Astrocyte (in vitro differentiated cells and primary cell): ENCODE measurements at regions not wholly inside any gene's neighbourhood (a gene's known extent, or its start where the extent isn't known, plus 50 kb on each side); places are given as distances from the start of the nearest gene placed in this dataset.

ENCODE experiments used
- DNase-seq: peaks from one replicate; pipeline ENCODE4 v3.0.0-alpha.2; 2010; ENCODE audit warnings: low read depth
- FAIRE-seq: peaks from 2 replicates; lab custom pipeline; 2011; peaks lifted over from hg19 to GRCh38; lab: Jason Lieb, UNC
- H2AFZ ChIP-seq: 2 replicates; pipeline ENCODE4 v1.6.0; 2012; ENCODE audit warnings: low read depth, low read length, inconsistent platforms
- H3K27ac ChIP-seq: 2 replicates; pipeline ENCODE4 v1.5.1; 2011; ENCODE audit warnings: low read depth, low read length, inconsistent platforms
- H3K27me3 ChIP-seq: 2 replicates; pipeline ENCODE4 v1.6.0; 2011; ENCODE audit warnings: low read length, inconsistent platforms; ENCODE audit not compliant: insufficient read depth
- H3K36me3 ChIP-seq: 2 replicates; pipeline ENCODE4 v1.5.1; 2011; ENCODE audit warnings: low read length, inconsistent platforms; ENCODE audit not compliant: insufficient read depth
- H3K4me1 ChIP-seq: 2 replicates; pipeline ENCODE4 v1.5.1; 2011; ENCODE audit warnings: low read length, inconsistent platforms; ENCODE audit not compliant: insufficient read depth
- H3K4me2 ChIP-seq: 2 replicates; pipeline ENCODE4 v1.6.0; 2012; ENCODE audit warnings: low read length, inconsistent platforms
- H3K4me3 ChIP-seq: 2 replicates; pipeline ENCODE4 v1.5.1; 2011; ENCODE audit warnings: low read depth, mild to moderate bottlenecking, low read length, inconsistent platforms; ENCODE audit not compliant: insufficient read depth
- H3K79me2 ChIP-seq: 2 replicates; pipeline ENCODE4 v1.6.0; 2012; ENCODE audit warnings: mild to moderate bottlenecking, low read length, inconsistent platforms; ENCODE audit not compliant: insufficient read depth
- H3K9ac ChIP-seq: 2 replicates; pipeline ENCODE4 v1.6.0; 2012; ENCODE audit warnings: mild to moderate bottlenecking, low read length, inconsistent platforms
- H3K9me3 ChIP-seq: 2 replicates; pipeline ENCODE4 v1.5.1; 2012; ENCODE audit warnings: low read depth, mild to moderate bottlenecking, low read length, inconsistent platforms; ENCODE audit not compliant: insufficient read depth
- H4K20me1 ChIP-seq: 2 replicates; pipeline ENCODE4 v1.6.0; 2012; ENCODE audit warnings: low read length, inconsistent platforms; ENCODE audit not compliant: insufficient read depth
- H3K27ac Mint-ChIP-seq: one replicate; pipeline ENCODE4 v1.8.0; 2021; ENCODE audit warnings: mild to moderate bottlenecking, mixed read lengths; ENCODE audit not compliant: unreplicated experiment
- H3K27me3 Mint-ChIP-seq: one replicate; pipeline ENCODE4 v1.8.0; 2021; ENCODE audit warnings: low read depth, mixed read lengths; ENCODE audit not compliant: unreplicated experiment
- H3K36me3 Mint-ChIP-seq: one replicate; pipeline ENCODE4 v1.8.0; 2021; ENCODE audit warnings: low read depth, mixed read lengths; ENCODE audit not compliant: unreplicated experiment
- H3K4me1 Mint-ChIP-seq: one replicate; pipeline ENCODE4 v1.8.0; 2021; ENCODE audit warnings: low read depth, mixed read lengths; ENCODE audit not compliant: unreplicated experiment
- H3K4me3 Mint-ChIP-seq: one replicate; pipeline ENCODE4 v1.8.0; 2021; ENCODE audit warnings: mild to moderate bottlenecking, moderate library complexity, mixed read lengths; ENCODE audit not compliant: unreplicated experiment
- H3K9me3 Mint-ChIP-seq: one replicate; pipeline ENCODE4 v1.8.0; 2021; ENCODE audit warnings: mild to moderate bottlenecking, mixed read lengths; ENCODE audit not compliant: unreplicated experiment
- CTCF ChIP-seq: IDR thresholded peaks from 2 replicates; pipeline ENCODE4 v1.5.1; 2011; ENCODE audit warnings: low read depth, mild to moderate bottlenecking, inconsistent platforms, low read length, moderate library complexity; ENCODE audit not compliant: insufficient read depth
- EZH2 ChIP-seq: IDR thresholded peaks from 2 replicates; pipeline ENCODE4 v1.6.1; 2012; ENCODE audit warnings: mild to moderate bottlenecking, low read length, inconsistent platforms; ENCODE audit not compliant: insufficient read depth

GRCh38 chr16:5326395-5326794, 228.8 kb upstream of the EEF2KMT start:
- H3K27ac Mint-ChIP-seq = no peak overlapping the region
- H3K36me3 Mint-ChIP-seq = no peaks in the 10 kb centered on the region
- no peaks in the 10 kb centered on the region for H3K27me3 ChIP-seq
- H3K4me1 ChIP-seq = no peaks in the 10 kb centered on the region
- H3K9me3 Mint-ChIP-seq = peaks cover 3% of the 10 kb centered on the region
- no peak overlapping the region for H3K9ac ChIP-seq
- no peak overlapping the region for H3K4me3 Mint-ChIP-seq
- H3K4me3 ChIP-seq = no peak overlapping the region
- DNase-seq (no peak), FAIRE-seq (no peak)
- H3K27ac ChIP-seq = no peak overlapping the region
- no peaks in the 10 kb centered on the region for H3K79me2 ChIP-seq
- TF ChIP-seq EZH2 (no peak), CTCF (no peak)
- H3K27me3 Mint-ChIP-seq = peaks cover 6% of the 10 kb centered on the region
- peaks cover 18% of the 10 kb centered on the region for H3K4me1 Mint-ChIP-seq
- peaks cover 7% of the 10 kb centered on the region for H3K9me3 ChIP-seq
- H3K4me2 ChIP-seq = no peak overlapping the region
- H2AFZ ChIP-seq = no peak overlapping the region
- H4K20me1 ChIP-seq = no peaks in the 10 kb centered on the region
- no peaks in the 10 kb centered on the region for H3K36me3 ChIP-seq

- H3K79me2 ChIP-seq = no peaks in the 10 kb centered on the region
- FAIRE-seq (no peak), DNase-seq (no peak)
- no peaks in the 10 kb centered on the region for H3K4me1 ChIP-seq
- H3K9me3 Mint-ChIP-seq = no peaks in the 10 kb centered on the region
- TF ChIP-seq EZH2 = no peak
- no peak for TF ChIP-seq CTCF
- no peak overlapping the region for H3K9ac ChIP-seq
- no peak overlapping the region for H3K4me3 ChIP-seq
- H3K4me2 ChIP-seq = no peak overlapping the region
- H4K20me1 ChIP-seq = no peaks in the 10 kb centered on the region
- H3K27me3 Mint-ChIP-seq = peaks cover 7% of the 10 kb centered on the region
- peaks cover 7% of the 10 kb centered on the region for H3K9me3 ChIP-seq
- no peak overlapping the region for H2AFZ ChIP-seq
- H3K27ac ChIP-seq = no peak overlapping the region
- no peaks in the 10 kb centered on the region for H3K36me3 ChIP-seq
- H3K4me3 Mint-ChIP-seq = no peak overlapping the region
- H3K27ac Mint-ChIP-seq = no peak overlapping the region
- no peaks in the 10 kb centered on the region for H3K27me3 ChIP-seq
- peaks cover 18% of the 10 kb centered on the region for H3K4me1 Mint-ChIP-seq
- H3K36me3 Mint-ChIP-seq = no peaks in the 10 kb centered on the region
Measured at GRCh38 chr16:5325932-5326331, 228.3 kb upstream of the EEF2KMT start.

DNA sequence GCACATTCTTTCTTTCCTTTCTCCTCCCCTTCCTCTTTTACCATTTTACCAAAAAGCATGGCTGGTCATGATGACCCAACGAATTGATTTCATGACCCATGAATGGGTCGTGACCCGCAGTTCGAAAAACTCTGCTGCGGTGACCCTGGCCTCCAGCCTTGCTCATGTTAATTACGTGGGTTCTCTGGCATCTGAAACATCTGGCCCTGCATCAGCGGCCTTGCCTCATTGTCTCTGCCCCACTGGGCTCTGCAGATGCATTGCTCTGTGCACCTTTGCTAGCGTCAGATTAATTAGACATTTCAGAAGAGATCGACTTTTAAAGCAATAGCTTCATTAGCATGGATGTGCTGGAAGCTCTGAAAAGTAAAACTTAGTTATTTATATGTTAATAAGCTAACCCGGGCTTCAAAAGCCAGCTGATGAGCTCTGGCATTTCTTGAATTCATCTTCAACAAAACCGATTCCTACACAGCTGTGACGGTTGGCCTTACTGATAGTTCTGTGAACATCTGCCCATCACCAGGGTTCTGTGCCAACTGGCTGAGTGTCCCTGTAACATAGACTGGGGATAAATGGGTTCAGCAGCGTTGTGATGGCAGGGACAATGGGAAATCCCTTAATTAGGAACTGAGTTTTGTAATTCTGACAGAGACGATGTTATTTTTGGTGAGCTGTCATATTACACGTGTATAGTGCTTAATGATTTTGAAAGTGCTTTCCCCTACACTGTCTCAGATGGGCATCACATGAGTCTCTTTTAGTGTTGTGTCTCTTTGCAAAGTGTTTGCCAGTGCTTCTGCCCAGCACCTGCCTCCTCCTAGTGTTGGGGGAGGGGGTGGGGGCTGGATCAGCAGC, 225.9 kb upstream of the EEF2KMT start:
- Mint-ChIP-seq H3K4me3 (no peak overlapping the region), H3K9me3 (no peaks in the 10 kb centered on the region), H3K36me3 (no peaks in the 10 kb centered on the region), H3K27me3 (peaks cover 10% of the 10 kb centered on the region), H3K27ac (no peak overlapping the region), H3K4me1 (peaks cover 17% of the 10 kb centered on the region)
- H3K9ac ChIP-seq = no peak overlapping the region
- H2AFZ ChIP-seq = no peak overlapping the region
- TF ChIP-seq CTCF (no peak), EZH2 (no peak)
- H3K36me3 ChIP-seq = no peaks in the 10 kb centered on the region
- H4K20me1 ChIP-seq = no peaks in the 10 kb centered on the region
- no peak overlapping the region for H3K4me2 ChIP-seq
- peaks cover 11% of the 10 kb centered on the region for H3K9me3 ChIP-seq
- no peaks in the 10 kb centered on the region for H3K27me3 ChIP-seq
- H3K27ac ChIP-seq = no peak overlapping the region
- no peaks in the 10 kb centered on the region for H3K79me2 ChIP-seq
- H3K4me1 ChIP-seq = no peaks in the 10 kb centered on the region
- FAIRE-seq (no peak), DNase-seq (peak; percentile 34)
- no peak overlapping the region for H3K4me3 ChIP-seq
